Rectal smooth muscle tissue (tissue), 1 donor: ENCODE measurements at regions not wholly inside any gene's neighbourhood (a gene's known extent, or its start where the extent isn't known, plus 50 kb on each side); places are given as distances from the start of the nearest gene placed in this dataset.
A peak's percentile ranks its signal among the peaks of the same experiment; 100 is the strongest.

Source experiments
- H3K27ac ChIP-seq: one replicate; pipeline ENCODE4 v1.7.0; 2013; ENCODE audit warnings: low read depth, low read length, inconsistent platforms
- H3K27me3 ChIP-seq: one replicate; pipeline ENCODE4 v1.7.0; 2013; ENCODE audit warnings: low read length; ENCODE audit not compliant: control insufficient read depth, insufficient read depth
- H3K36me3 ChIP-seq: one replicate; pipeline ENCODE4 v1.7.0; 2013; ENCODE audit warnings: low read length; ENCODE audit not compliant: control insufficient read depth, insufficient read depth
- H3K4me1 ChIP-seq: one replicate; pipeline ENCODE4 v1.7.0; 2013; ENCODE audit warnings: low read length; ENCODE audit not compliant: control insufficient read depth, insufficient read depth
- H3K4me3 ChIP-seq: one replicate; pipeline ENCODE4 v1.7.0; 2013; ENCODE audit warnings: low read length
- H3K9ac ChIP-seq: one replicate; pipeline ENCODE4 v1.7.0; 2013; ENCODE audit warnings: low read length

GRCh38 chr5:116645627-116646026 lies 71.0 kb upstream of the SEMA6A start:
- no peaks in the 10 kb centered on the region for H3K36me3 ChIP-seq

DNA sequence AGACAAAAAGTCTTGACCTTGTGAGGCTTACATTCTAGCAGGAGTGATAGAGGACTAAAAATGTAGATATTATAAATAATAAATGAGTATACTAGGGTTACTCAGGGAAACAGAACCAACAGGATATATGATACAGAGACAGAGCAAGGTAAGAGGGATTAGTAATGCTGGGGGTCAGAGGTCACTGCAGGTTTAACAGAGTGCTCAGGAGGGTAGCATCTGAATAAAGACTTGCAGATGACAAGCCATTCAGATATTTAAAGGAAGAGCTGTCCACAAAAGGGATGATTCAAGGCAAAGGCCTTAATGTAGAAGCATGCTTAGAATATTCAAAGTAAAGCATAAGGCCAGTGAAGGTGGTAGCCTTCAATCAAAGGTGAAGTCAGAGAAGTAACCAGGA lies 65.6 kb upstream of the SEMA6A start:
- Histone ChIP-seq H3K4me3 (no peak overlapping the region), H3K9ac (no peak overlapping the region), H3K36me3 (no peaks in the 10 kb centered on the region), H3K27ac (no peak overlapping the region), H3K4me1 (no peaks in the 10 kb centered on the region), H3K27me3 (no peaks in the 10 kb centered on the region)

More at GRCh38 chr5:116645627-116646026, 71.0 kb upstream of the SEMA6A start:
- no peak overlapping the region for H3K9ac ChIP-seq
- no peak overlapping the region for H3K27ac ChIP-seq
- no peak overlapping the region for H3K4me3 ChIP-seq
- no peaks in the 10 kb centered on the region for H3K27me3 ChIP-seq
- H3K4me1 ChIP-seq: no peaks in the 10 kb centered on the region

DNA sequence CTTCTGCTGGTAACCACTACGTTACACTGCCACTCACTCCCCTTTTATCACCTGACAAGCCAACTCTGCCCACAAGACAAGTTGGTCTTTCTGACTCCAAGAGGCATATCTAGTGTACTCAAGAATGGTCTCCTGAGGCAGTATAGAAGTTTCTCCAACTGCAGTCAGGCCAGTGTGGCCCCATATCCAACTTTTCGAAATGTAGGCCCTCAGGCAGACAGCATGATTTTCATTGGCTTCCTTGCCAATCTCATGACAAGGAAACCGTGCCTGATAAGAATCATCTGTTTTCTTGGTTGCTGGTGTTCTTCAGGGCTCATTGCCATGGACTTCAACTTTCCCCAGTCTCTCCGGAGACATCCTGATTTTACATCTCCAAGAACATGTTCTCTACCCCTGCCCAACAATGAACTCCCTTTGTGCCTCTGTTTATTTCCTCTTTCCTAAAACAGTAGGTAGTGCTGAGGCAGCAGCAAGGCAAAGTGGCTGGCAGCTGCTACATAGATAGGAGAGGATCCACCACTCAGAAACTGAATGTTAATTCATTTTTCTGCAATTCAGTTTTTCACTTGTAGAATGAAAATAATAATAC lies 62.6 kb upstream of the SEMA6A start:
- Histone ChIP-seq H3K36me3 (no peaks in the 10 kb centered on the region), H3K4me1 (no peaks in the 10 kb centered on the region), H3K27me3 (no peaks in the 10 kb centered on the region), H3K9ac (no peak overlapping the region), H3K27ac (no peak overlapping the region), H3K4me3 (no peak overlapping the region)

GRCh38 chr5:116632890-116633289 lies 58.3 kb upstream of the SEMA6A start:
- no peak overlapping the region for H3K27ac ChIP-seq

GRCh38 chr5:116631147-116631546 lies 56.5 kb upstream of the SEMA6A start:
- no peak overlapping the region for H3K4me3 ChIP-seq
- H3K4me1 ChIP-seq: peaks cover 4% of the 10 kb centered on the region
- H3K36me3 ChIP-seq: no peaks in the 10 kb centered on the region
- no peak overlapping the region for H3K27ac ChIP-seq
- H3K27me3 ChIP-seq: no peaks in the 10 kb centered on the region
- H3K9ac ChIP-seq: no peak overlapping the region

More at GRCh38 chr5:116632890-116633289, 58.3 kb upstream of the SEMA6A start:
- no peak overlapping the region for H3K4me3 ChIP-seq
- no peaks in the 10 kb centered on the region for H3K36me3 ChIP-seq
- H3K27me3 ChIP-seq: no peaks in the 10 kb centered on the region
- no peaks in the 10 kb centered on the region for H3K4me1 ChIP-seq
- H3K9ac ChIP-seq: no peak overlapping the region

GRCh38 chr5:116629168-116629567 lies 54.5 kb upstream of the SEMA6A start:
- no peak overlapping the region for H3K27ac ChIP-seq
- H3K27me3 ChIP-seq: no peaks in the 10 kb centered on the region
- peaks cover 9% of the 10 kb centered on the region for H3K4me1 ChIP-seq
- H3K36me3 ChIP-seq: no peaks in the 10 kb centered on the region
- no peak overlapping the region for H3K4me3 ChIP-seq
- no peak overlapping the region for H3K9ac ChIP-seq

GRCh38 chr5:116626945-116627679 lies 52.5 kb upstream of the SEMA6A start:
- H3K27me3 ChIP-seq: no peaks in the 10 kb centered on the region
- H3K4me1 ChIP-seq: peaks cover 9% of the 10 kb centered on the region
- H3K36me3 ChIP-seq: no peaks in the 10 kb centered on the region
- H3K9ac ChIP-seq: no peak overlapping the region
- no peak overlapping the region for H3K4me3 ChIP-seq
- H3K27ac ChIP-seq: peak overlapping the region; percentile 63

DNA sequence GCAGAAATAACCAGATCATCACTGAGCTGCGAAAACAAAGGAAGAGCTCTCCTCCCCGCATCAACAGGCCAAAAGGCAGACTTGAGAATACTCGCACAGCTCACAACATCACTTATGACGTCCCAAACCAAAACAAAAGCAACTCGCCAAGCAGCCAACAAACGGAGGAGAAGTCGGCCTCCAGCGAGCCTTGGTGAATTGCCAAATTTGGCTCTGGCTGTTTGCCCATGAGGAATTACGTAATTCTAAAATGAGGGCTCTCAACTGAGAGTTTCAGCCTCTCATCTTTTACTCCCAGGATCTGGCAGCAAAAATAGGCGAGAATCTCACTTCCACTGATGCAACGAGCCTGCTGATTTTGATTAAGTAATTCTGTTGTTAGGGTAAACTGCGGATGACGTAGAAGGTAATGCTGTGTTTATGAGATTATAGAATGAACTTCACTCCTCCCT lies 51.7 kb upstream of the SEMA6A start:
- no peaks in the 10 kb centered on the region for H3K27me3 ChIP-seq
- H3K27ac ChIP-seq: peak overlapping the region; percentile 63
- H3K4me1 ChIP-seq: peaks cover 9% of the 10 kb centered on the region
- H3K9ac ChIP-seq: no peak overlapping the region
- no peaks in the 10 kb centered on the region for H3K36me3 ChIP-seq
- H3K4me3 ChIP-seq: no peak overlapping the region
